PFSK-1 (cell line): ENCODE measurements at regions not wholly inside any gene's neighbourhood (a gene's known extent, or its start where the extent isn't known, plus 50 kb on each side); places are given as distances from the start of the nearest gene placed in this dataset.

Experiments used
- FOXP2 ChIP-seq: optimal IDR thresholded peaks from 2 replicates; pipeline ENCODE3; 2011; ENCODE audit warnings: borderline replicate concordance, control low read depth, inconsistent platforms; ENCODE audit not compliant: insufficient read depth; ENCODE audit errors: extremely low read length, extremely low read depth
- POLR2AphosphoS5 ChIP-seq: IDR thresholded peaks from 2 replicates; pipeline ENCODE4 v1.6.1; 2012; ENCODE audit warnings: low read depth, mild to moderate bottlenecking, control low read depth, low read length, moderate library complexity
- REST ChIP-seq, 2 experiments: IDR thresholded peaks; 2 replicates each; pipeline versions ENCODE4 v1.6.1 to v1.8.0; 2011 to 2012; ENCODE audit warnings: low read depth in 2 of 2, low read length in 2 of 2, control low read depth in 1 of 2, inconsistent platforms in 1 of 2, mild to moderate bottlenecking in 1 of 2, moderate library complexity in 1 of 2; ENCODE audit not compliant: insufficient read depth in 1 of 2
- SIN3A ChIP-seq: IDR thresholded peaks from 2 replicates; pipeline ENCODE4 v1.6.1; 2012; ENCODE audit warnings: mild to moderate bottlenecking, low read length, moderate library complexity, borderline replicate concordance; ENCODE audit not compliant: insufficient read depth
- TAF1 ChIP-seq: IDR thresholded peaks from 2 replicates; pipeline ENCODE4 v1.6.1; 2012; ENCODE audit warnings: low read length, control low read depth, borderline replicate concordance; ENCODE audit not compliant: insufficient read depth

GRCh38 chr2:67075056-67075455, 322.1 kb upstream of the ETAA1 start:
- TF ChIP-seq POLR2AphosphoS5 (no peak), REST (IDR thresholded peaks at IDR 0.05; ENCODE audit: insufficient read depth in 1 of 2, low read depth in 2 of 2, low read length in 2 of 2) (no peak), TAF1 (no peak), SIN3A (no peak), FOXP2 (no peak)
